NK-92 treated with Interleukin-12 subunit alpha and Interleukin-12 subunit beta, amount 100 ng/mL, for 24 hours (cell line): ENCODE measurements at regions not wholly inside any gene's neighbourhood (a gene's known extent, or its start where the extent isn't known, plus 50 kb on each side); places are given as distances from the start of the nearest gene placed in this dataset.

Experiments used
- DNase-seq: peaks from one replicate; lab custom pipeline; 2025; lab: John Stamatoyannopoulos, UW

GRCh38 chr5:135120951-135121350 is 86.9 kb upstream of the PITX1 start:
- no peak for DNase-seq

GRCh38 chr5:135119481-135119880 is 85.5 kb upstream of the PITX1 start:
- DNase-seq, result no peak

- no peak for DNase-seq
These were observed 83.6 kb upstream of the PITX1 start for GRCh38 chr5:135117590-135117989.

- DNase-seq, result no peak
These were observed 82.1 kb upstream of the PITX1 start for GRCh38 chr5:135116160-135116561.

GRCh38 chr5:135115591-135115990 is 81.6 kb upstream of the PITX1 start:
- no peak for DNase-seq

GRCh38 chr5:135114759-135115158 is 80.7 kb upstream of the PITX1 start:
- no peak for DNase-seq

GRCh38 chr5:135112008-135112725 is 78.1 kb upstream of the PITX1 start:
- DNase-seq, result no peak

- no peak for DNase-seq
These were observed 77.0 kb upstream of the PITX1 start for GRCh38 chr5:135110785-135111596.

GRCh38 chr5:135108992-135109391 is 75.0 kb upstream of the PITX1 start:
- DNase-seq, result no peak

GRCh38 chr5:135108569-135108968 is 74.5 kb upstream of the PITX1 start:
- no peak for DNase-seq

GRCh38 chr5:135107986-135108385 is 74.0 kb upstream of the PITX1 start:
- no peak for DNase-seq

- no peak for DNase-seq
These were observed 72.8 kb upstream of the PITX1 start for GRCh38 chr5:135106610-135107471.

GRCh38 chr5:135106136-135106535 is 72.1 kb upstream of the PITX1 start:
- DNase-seq, result no peak

- no peak for DNase-seq
These were observed 71.1 kb upstream of the PITX1 start for GRCh38 chr5:135105105-135105484.

GRCh38 chr5:135103575-135103853 is 69.5 kb upstream of the PITX1 start:
- DNase-seq, result no peak

- no peak for DNase-seq
These were observed 68.9 kb upstream of the PITX1 start for GRCh38 chr5:135102716-135103574.

- DNase-seq, result no peak
These were observed 66.4 kb upstream of the PITX1 start for GRCh38 chr5:135100431-135100830.

- no peak for DNase-seq
These were observed 66.0 kb upstream of the PITX1 start for GRCh38 chr5:135100011-135100410.

GRCh38 chr5:135097390-135097789 is 63.4 kb upstream of the PITX1 start:
- DNase-seq, result no peak

GRCh38 chr5:135095871-135096270 is 61.8 kb upstream of the PITX1 start:
- DNase-seq, result no peak

- DNase-seq, result no peak
These were observed 61.2 kb upstream of the PITX1 start for GRCh38 chr5:135095052-135095715.
